Natural killer cell (primary cell): ENCODE measurements at regions not wholly inside any gene's neighbourhood (a gene's known extent, or its start where the extent isn't known, plus 50 kb on each side); places are given as distances from the start of the nearest gene placed in this dataset.
"Not testable (repeated sequence)": the region's sequence is repeated elsewhere in the genome, so short reads cannot be mapped to it uniquely, and the experiment has no call there.

Experiments
- ATAC-seq, 3 donors: fragments of 150-1000 bp in 2 of 3; fragments of 200-7000 bp in 1 of 3; cut with Tn5 transposase; 1 replicate in 1 of 3; 2 replicates in 2 of 3; pipeline ENCODE4 v1.10.0; 2021; ENCODE audit warnings: mild to moderate bottlenecking in 2 of 3, moderate library complexity in 2 of 3
- DNase-seq, 2 donors: peaks; one replicate each; pipeline versions ENCODE4 v3.0.0 to v3.0.0-alpha.2; 2013 to 2021; ENCODE audit warnings: mixed read lengths in 1 of 2
- H3K27ac ChIP-seq: one replicate; pipeline ENCODE4 v1.5.1; 2013; ENCODE audit warnings: mild to moderate bottlenecking, low read length
- H3K27me3 ChIP-seq: one replicate; pipeline ENCODE4 v1.6.1; 2013; ENCODE audit warnings: low read length; ENCODE audit not compliant: control insufficient read depth, insufficient read depth
- H3K36me3 ChIP-seq: one replicate; pipeline ENCODE4 v1.6.1; 2013; ENCODE audit warnings: low read length; ENCODE audit not compliant: control insufficient read depth, insufficient read depth
- H3K4me1 ChIP-seq: one replicate; pipeline ENCODE4 v1.6.1; 2013; ENCODE audit warnings: low read length; ENCODE audit not compliant: control insufficient read depth, insufficient read depth
- H3K4me3 ChIP-seq: one replicate; pipeline ENCODE4 v1.5.1; 2013; ENCODE audit warnings: low read length
- H3K9me3 ChIP-seq: one replicate; pipeline ENCODE4 v1.6.1; 2013; ENCODE audit warnings: low read length; ENCODE audit not compliant: control insufficient read depth, insufficient read depth
- H3K27ac Mint-ChIP-seq, 2 donors: one replicate each; pipeline ENCODE4 v1.8.0; 2022; ENCODE audit warnings: mild to moderate bottlenecking in 2 of 2, mixed read lengths in 2 of 2, moderate library complexity in 1 of 2
- H3K27me3 Mint-ChIP-seq, 2 donors: one replicate each; pipeline ENCODE4 v1.8.0; 2022; ENCODE audit warnings: low read depth in 2 of 2, mixed read lengths in 2 of 2
- H3K36me3 Mint-ChIP-seq: one replicate; pipeline ENCODE4 v1.8.0; 2022; ENCODE audit warnings: mixed read lengths
- H3K4me1 Mint-ChIP-seq, 2 donors: one replicate each; pipeline ENCODE4 v1.8.0; 2022; ENCODE audit warnings: mixed read lengths in 2 of 2
- H3K4me3 Mint-ChIP-seq: one replicate; pipeline ENCODE4 v1.8.0; 2022; ENCODE audit warnings: mild to moderate bottlenecking, moderate library complexity, mixed read lengths
- H3K9me3 Mint-ChIP-seq, 2 donors: one replicate each; pipeline ENCODE4 v1.8.0; 2022; ENCODE audit warnings: mixed read lengths in 2 of 2
- WGBS: methylation state at CpG from one replicate; pipeline ENCODE4 v1.1.7; 2013; ENCODE audit warnings: missing lambda C conversion rate; ENCODE audit not compliant: insufficient coverage; 5-methylcytosine and 5-hydroxymethylcytosine counted together
- intact Hi-C: fragments of 100-400 bp; cut with micrococcal nuclease; formaldehyde crosslinking; loops from one replicate; pipeline ENCODE4 v1.14.2; 2022
- TF ChIP-seq, protein P1 (sequence below): fragments of 200-600 bp; IDR thresholded peaks from one replicate; pipeline ENCODE4 v1.8.0; 2022; ENCODE audit warnings: antibody characterized with exemption

GRCh38 chr2:144971786-144972335, 451.9 kb upstream of the ZEB2 start:
- Histone ChIP-seq H3K4me1 (no peaks in the 10 kb centered on the region), H3K27me3 (no peaks in the 10 kb centered on the region), H3K36me3 (no peaks in the 10 kb centered on the region), H3K4me3 (no peak overlapping the region), H3K9me3 (peaks cover 6% of the 10 kb centered on the region), H3K27ac (no peak overlapping the region)
- H3K4me1 Mint-ChIP-seq, result no peaks in the 10 kb centered on the region
- TF ChIP-seq, protein P1, sequence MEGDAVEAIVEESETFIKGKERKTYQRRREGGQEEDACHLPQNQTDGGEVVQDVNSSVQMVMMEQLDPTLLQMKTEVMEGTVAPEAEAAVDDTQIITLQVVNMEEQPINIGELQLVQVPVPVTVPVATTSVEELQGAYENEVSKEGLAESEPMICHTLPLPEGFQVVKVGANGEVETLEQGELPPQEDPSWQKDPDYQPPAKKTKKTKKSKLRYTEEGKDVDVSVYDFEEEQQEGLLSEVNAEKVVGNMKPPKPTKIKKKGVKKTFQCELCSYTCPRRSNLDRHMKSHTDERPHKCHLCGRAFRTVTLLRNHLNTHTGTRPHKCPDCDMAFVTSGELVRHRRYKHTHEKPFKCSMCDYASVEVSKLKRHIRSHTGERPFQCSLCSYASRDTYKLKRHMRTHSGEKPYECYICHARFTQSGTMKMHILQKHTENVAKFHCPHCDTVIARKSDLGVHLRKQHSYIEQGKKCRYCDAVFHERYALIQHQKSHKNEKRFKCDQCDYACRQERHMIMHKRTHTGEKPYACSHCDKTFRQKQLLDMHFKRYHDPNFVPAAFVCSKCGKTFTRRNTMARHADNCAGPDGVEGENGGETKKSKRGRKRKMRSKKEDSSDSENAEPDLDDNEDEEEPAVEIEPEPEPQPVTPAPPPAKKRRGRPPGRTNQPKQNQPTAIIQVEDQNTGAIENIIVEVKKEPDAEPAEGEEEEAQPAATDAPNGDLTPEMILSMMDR, result no peak
- ATAC-seq (no peak), DNase-seq (no peak)
- H3K36me3 Mint-ChIP-seq, result peaks cover 13% of the 10 kb centered on the region
- no peak overlapping the region for H3K27ac Mint-ChIP-seq
- WGBS, result 95% methylated on average over 6 of the region's 6 CpGs
- peaks cover 0 to 6% of the 10 kb centered on the region in 2 donors for H3K27me3 Mint-ChIP-seq
- H3K4me3 Mint-ChIP-seq, result no peak overlapping the region
- intact Hi-C loops, result no loop called here
- H3K9me3 Mint-ChIP-seq, result peaks cover 5 to 7% of the 10 kb centered on the region in 2 donors

DNA sequence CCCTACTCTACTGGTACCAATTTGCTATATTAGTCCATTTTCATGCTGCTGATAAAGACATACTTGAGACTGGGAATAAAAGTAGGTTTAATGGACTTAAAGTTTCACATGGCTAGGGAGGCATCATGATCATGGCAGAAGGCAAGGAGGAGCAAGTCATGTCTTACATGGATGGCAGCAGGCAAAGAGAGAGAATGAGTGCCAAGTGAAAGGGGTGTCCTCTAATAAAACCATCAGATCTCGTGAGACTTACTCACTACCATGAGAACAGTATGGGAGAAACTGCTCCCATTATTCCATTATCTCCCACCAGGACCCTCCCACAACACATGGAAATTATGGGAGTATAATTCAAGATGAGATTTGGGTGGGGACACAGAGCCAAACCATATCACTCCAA, 450.5 kb upstream of the ZEB2 start:
- H3K27ac ChIP-seq, H3K4me1 ChIP-seq, H3K9me3 Mint-ChIP-seq, H3K27ac Mint-ChIP-seq, H3K36me3 ChIP-seq, ATAC-seq, DNase-seq, H3K4me3 Mint-ChIP-seq, H3K4me1 Mint-ChIP-seq, H3K27me3 Mint-ChIP-seq, H3K9me3 ChIP-seq, H3K4me3 ChIP-seq, H3K27me3 ChIP-seq, intact Hi-C loops: not testable (repeated sequence)
- WGBS, result 86% methylated on average over 1 of the region's 1 CpG
- peaks cover 13% of the 10 kb centered on the region for H3K36me3 Mint-ChIP-seq

- H3K27ac ChIP-seq, H3K9me3 ChIP-seq, H3K36me3 ChIP-seq, H3K27me3 ChIP-seq, H3K27me3 Mint-ChIP-seq, intact Hi-C loops, DNase-seq, H3K4me1 Mint-ChIP-seq, H3K4me3 Mint-ChIP-seq, H3K27ac Mint-ChIP-seq, H3K4me3 ChIP-seq, ATAC-seq, H3K4me1 ChIP-seq: not testable (repeated sequence)
- 75% methylated on average over 1 of the region's 1 CpG for WGBS
- Mint-ChIP-seq H3K9me3 (peaks cover 9 to 12% of the 10 kb centered on the region in 2 donors), H3K36me3 (peaks cover 20% of the 10 kb centered on the region)
Observed at GRCh38 chr2:144969564-144969963, 449.6 kb upstream of the ZEB2 start.

- Mint-ChIP-seq H3K4me3 (no peak overlapping the region), H3K36me3 (peaks cover 30% of the 10 kb centered on the region), H3K27me3 (peaks cover 6 to 7% of the 10 kb centered on the region in 2 donors), H3K4me1 (no peaks in the 10 kb centered on the region), H3K9me3 (peaks cover 9 to 14% of the 10 kb centered on the region in 2 donors), H3K27ac (no peak overlapping the region)
- peaks cover 6% of the 10 kb centered on the region for H3K9me3 ChIP-seq
- DNase-seq, result no peak
- H3K27ac ChIP-seq, result no peak overlapping the region
- TF ChIP-seq, protein P1, result no peak
- no peaks in the 10 kb centered on the region for H3K4me1 ChIP-seq
- intact Hi-C loops, result no loop called here
- no peaks in the 10 kb centered on the region for H3K27me3 ChIP-seq
- ATAC-seq, result no peak
- no peak overlapping the region for H3K4me3 ChIP-seq
- 100% methylated on average over 2 of the region's 2 CpGs for WGBS
- H3K36me3 ChIP-seq, result no peaks in the 10 kb centered on the region
Observed at GRCh38 chr2:144967961-144968360, 448.0 kb upstream of the ZEB2 start.
